ENCODE measurements at regions not wholly inside any gene's neighbourhood (a gene's known extent, or its start where the extent isn't known, plus 50 kb on each side); places are given as distances from the start of the nearest gene placed in this dataset.
A peak's percentile ranks its signal among the peaks of the same experiment; 100 is the strongest.

GRCh38 chr21:38922474-38923235, 116.9 kb downstream of the ETS2 start:
- no peaks in the 10 kb centered on the region for H3K9me3 ChIP-seq (ENCODE audit: low read depth, low read length)
- no peak for DNase-seq (ENCODE audit: insufficient read length, low spot score, missing footprints)
- no peak overlapping the region for H3K27ac ChIP-seq (ENCODE audit: low read depth, low read length)
- H3K4me1 ChIP-seq (ENCODE audit: insufficient read depth, low read length), result peaks cover 20% of the 10 kb centered on the region
- H3K79me2 ChIP-seq (ENCODE audit: insufficient read depth, low read length), result no peaks in the 10 kb centered on the region
- no peak overlapping the region for H3K4me3 ChIP-seq (ENCODE audit: insufficient read depth, low read length)
- H3K27me3 ChIP-seq (ENCODE audit: insufficient read depth, low read length), result peaks cover 2% of the 10 kb centered on the region
- no peak overlapping the region for H2AFZ ChIP-seq (ENCODE audit: low read length)
- H3K36me3 ChIP-seq (ENCODE audit: insufficient read depth, low read length), result no peaks in the 10 kb centered on the region
- no peak for TF ChIP-seq CTCF (IDR thresholded peaks at IDR 0.05; ENCODE audit: extremely low read depth, low read depth, low read length)
- no peaks in the 10 kb centered on the region for H4K20me1 ChIP-seq (ENCODE audit: insufficient read depth, low read length)
- no peak overlapping the region for H3K4me2 ChIP-seq (ENCODE audit: insufficient read depth, low read length)

- H2AFZ ChIP-seq (ENCODE audit: low read length), result no peak overlapping the region
- H3K4me3 ChIP-seq (ENCODE audit: insufficient read depth, low read length), result no peak overlapping the region
- no peaks in the 10 kb centered on the region for H3K79me2 ChIP-seq (ENCODE audit: insufficient read depth, low read length)
- H4K20me1 ChIP-seq (ENCODE audit: insufficient read depth, low read length), result no peaks in the 10 kb centered on the region
- H3K36me3 ChIP-seq (ENCODE audit: insufficient read depth, low read length), result no peaks in the 10 kb centered on the region
- no peak for TF ChIP-seq CTCF (IDR thresholded peaks at IDR 0.05; ENCODE audit: extremely low read depth, low read depth, low read length)
- H3K9me3 ChIP-seq (ENCODE audit: low read depth, low read length), result no peaks in the 10 kb centered on the region
- H3K27ac ChIP-seq (ENCODE audit: low read depth, low read length), result peak overlapping the region; percentile 47
- peaks cover 20% of the 10 kb centered on the region for H3K4me1 ChIP-seq (ENCODE audit: insufficient read depth, low read length)
- no peak for DNase-seq (ENCODE audit: insufficient read length, low spot score, missing footprints)
- peaks cover 2% of the 10 kb centered on the region for H3K27me3 ChIP-seq (ENCODE audit: insufficient read depth, low read length)
- peak overlapping the region; percentile 73 for H3K4me2 ChIP-seq (ENCODE audit: insufficient read depth, low read length)
Measured at GRCh38 chr21:38921511-38922251, 116.0 kb downstream of the ETS2 start.

GRCh38 chr21:38920631-38921398, 115.1 kb downstream of the ETS2 start:
- peak overlapping the region; percentile 27 for H3K4me3 ChIP-seq (ENCODE audit: insufficient read depth, low read length)
- H3K27ac ChIP-seq (ENCODE audit: low read depth, low read length), result peak overlapping the region; percentile 47
- no peaks in the 10 kb centered on the region for H3K36me3 ChIP-seq (ENCODE audit: insufficient read depth, low read length)
- peaks cover 2% of the 10 kb centered on the region for H3K27me3 ChIP-seq (ENCODE audit: insufficient read depth, low read length)
- no peak for TF ChIP-seq CTCF (IDR thresholded peaks at IDR 0.05; ENCODE audit: extremely low read depth, low read depth, low read length)
- H3K4me2 ChIP-seq (ENCODE audit: insufficient read depth, low read length), result peak overlapping the region; percentile 73
- H3K79me2 ChIP-seq (ENCODE audit: insufficient read depth, low read length), result no peaks in the 10 kb centered on the region
- no peaks in the 10 kb centered on the region for H4K20me1 ChIP-seq (ENCODE audit: insufficient read depth, low read length)
- DNase-seq (ENCODE audit: insufficient read length, low spot score, missing footprints), result peak; percentile 77
- no peaks in the 10 kb centered on the region for H3K9me3 ChIP-seq (ENCODE audit: low read depth, low read length)
- peaks cover 20% of the 10 kb centered on the region for H3K4me1 ChIP-seq (ENCODE audit: insufficient read depth, low read length)
- peak overlapping the region; percentile 60 for H2AFZ ChIP-seq (ENCODE audit: low read length)
